RWPE1 (cell line): ENCODE measurements at regions not wholly inside any gene's neighbourhood (a gene's known extent, or its start where the extent isn't known, plus 50 kb on each side); places are given as distances from the start of the nearest gene placed in this dataset.

Experiments
- CTCF ChIA-PET: fragments of 350-600 bp; sonication (Branson Sonifier 250); formaldehyde crosslinking; extraction: SDS; loops from one replicate; lab custom pipeline; 2021; lab: Yijun Ruan, JAX
- POLR2A ChIA-PET: fragments of 400-600 bp; formaldehyde crosslinking; extraction: SDS; loops from one replicate; lab custom pipeline; 2020; ENCODE audit warnings: antibody characterized with exemption; ENCODE audit not compliant: low non-redundant PET; lab: Yijun Ruan, JAX
- DNase-seq: peaks from one replicate; pipeline ENCODE4 v3.0.0; 2012; ENCODE audit warnings: low spot score
- H3K27ac ChIP-seq: fragments of 450-650 bp; 2 replicates; pipeline ENCODE4 v1.5.1; 2017
- CTCF ChIP-seq: fragments of 450-650 bp; conservative IDR thresholded peaks from 2 replicates; pipeline ENCODE4 v1.5.1; 2017; ENCODE audit warnings: low read depth, mild to moderate bottlenecking

GRCh38 chr1:234897754-234898454, 230.7 kb downstream of the TOMM20 start:
- ChIA-PET POLR2A (no interaction called here), CTCF (no interaction called here)
- no peak overlapping the region for H3K27ac ChIP-seq
- no peak for DNase-seq
- TF ChIP-seq CTCF = no peak

- POLR2A ChIA-PET = no interaction called here
- no peak for TF ChIP-seq CTCF
- DNase-seq = no peak
- CTCF ChIA-PET = no interaction called here
- no peak overlapping the region for H3K27ac ChIP-seq
Measured at GRCh38 chr1:234897390-234897749, 231.3 kb downstream of the TOMM20 start.

- no peak for DNase-seq
- no peak overlapping the region for H3K27ac ChIP-seq
- ChIA-PET CTCF (no interaction called here), POLR2A (no interaction called here)
- TF ChIP-seq CTCF = no peak
Measured at GRCh38 chr1:234896477-234897389, 231.9 kb downstream of the TOMM20 start.

GRCh38 chr1:234893725-234894630, 234.7 kb downstream of the TOMM20 start:
- CTCF ChIA-PET = no interaction called here
- no peak for TF ChIP-seq CTCF
- peak; percentile 40 for DNase-seq

GRCh38 chr1:234893359-234893724, 235.3 kb downstream of the TOMM20 start:
- POLR2A ChIA-PET = no interaction called here
- DNase-seq = no peak
- CTCF ChIA-PET = no interaction called here
- H3K27ac ChIP-seq = peak overlapping the region; percentile 53
- no peak for TF ChIP-seq CTCF

More at GRCh38 chr1:234893725-234894630, 234.7 kb downstream of the TOMM20 start:
- peak overlapping the region; percentile 53 for H3K27ac ChIP-seq
- POLR2A ChIA-PET = no interaction called here

- DNase-seq = no peak
- ChIA-PET CTCF (no interaction called here), POLR2A (no interaction called here)
- H3K27ac ChIP-seq = no peak overlapping the region
- no peak for TF ChIP-seq CTCF
Measured at GRCh38 chr1:234892642-234893041, 236.0 kb downstream of the TOMM20 start.
